GM12873 (cell line): ENCODE measurements at regions not wholly inside any gene's neighbourhood (a gene's known extent, or its start where the extent isn't known, plus 50 kb on each side); places are given as distances from the start of the nearest gene placed in this dataset.

Experiments used
- CTCF ChIP-seq: IDR thresholded peaks from 2 replicates; pipeline ENCODE4 v1.5.1; 2012; ENCODE audit warnings: low read depth, mild to moderate bottlenecking, moderate library complexity, low read length, control low read depth; ENCODE audit not compliant: insufficient read depth; ENCODE audit errors: missing control alignments

GRCh38 chr3:88940296-88940695 lies 167.1 kb upstream of the EPHA3 start:
- TF ChIP-seq CTCF: no peak

GRCh38 chr3:88947013-88947412 lies 160.4 kb upstream of the EPHA3 start:
- TF ChIP-seq CTCF: no peak

GRCh38 chr3:88954853-88955252 lies 152.6 kb upstream of the EPHA3 start:
- no peak for TF ChIP-seq CTCF

GRCh38 chr3:88955274-88955673 lies 152.1 kb upstream of the EPHA3 start:
- TF ChIP-seq CTCF: no peak

GRCh38 chr3:88957711-88958439 lies 149.5 kb upstream of the EPHA3 start:
- TF ChIP-seq CTCF: no peak

- TF ChIP-seq CTCF: no peak
Measured at GRCh38 chr3:88960019-88960418, 147.4 kb upstream of the EPHA3 start.

GRCh38 chr3:88963003-88963402 lies 144.4 kb upstream of the EPHA3 start:
- TF ChIP-seq CTCF: no peak

- no peak for TF ChIP-seq CTCF
Measured at GRCh38 chr3:88979760-88980159, 127.7 kb upstream of the EPHA3 start.
